GM12878 (cell line): ENCODE measurements at regions not wholly inside any gene's neighbourhood (a gene's known extent, or its start where the extent isn't known, plus 50 kb on each side); places are given as distances from the start of the nearest gene placed in this dataset.

Source experiments
- ATAC-seq: fragments of 200-7000 bp; cut with Tn5 transposase; 3 replicates; pipeline ENCODE4 v1.9.1; 2020; ENCODE audit warnings: mild to moderate bottlenecking, moderate library complexity
- BruUV-seq: library from RNA; stranded (reverse); fragments of 400-500 nt; replicated peaks from 2 replicates; lab custom pipeline; 2021; lab: Mats Ljungman, UMichigan
- CTCF ChIA-PET: fragments of 300-600 bp; sonication (Branson Sonifier 250); formaldehyde crosslinking; extraction: SDS; loops from one replicate; lab custom pipeline; 2021; ENCODE audit warnings: inconsistent platforms; lab: Yijun Ruan, JAX
- POLR2A ChIA-PET: fragments of 350-600 bp; formaldehyde crosslinking; extraction: SDS; loops from one replicate; lab custom pipeline; 2021; ENCODE audit warnings: inconsistent platforms; lab: Charles Lee
- RAD21 ChIA-PET: fragments of 300-600 bp; sonication (Branson Sonifier 250); formaldehyde crosslinking; loops from one replicate; lab custom pipeline; 2023; ENCODE audit warnings: antibody characterized with exemption; ENCODE audit not compliant: unreplicated experiment; lab: Charles Lee
- SMC1A ChIA-PET: fragments of 300-600 bp; sonication (Branson Sonifier 250); formaldehyde crosslinking; loops from one replicate; lab custom pipeline; 2023; ENCODE audit not compliant: unreplicated experiment, uncharacterized antibody; lab: Charles Lee
- DNase-seq: peaks from one replicate; pipeline ENCODE4 v3.0.0-alpha.2; 2011; ENCODE audit warnings: low read depth, low spot score
- FAIRE-seq: peaks from 3 replicates; lab custom pipeline; 2011; peaks lifted over from hg19 to GRCh38; lab: Jason Lieb, UNC
- H2AFZ ChIP-seq: 2 replicates; pipeline ENCODE4 v1.6.0; 2011; ENCODE audit warnings: low read depth, low read length, control low read depth; ENCODE audit not compliant: control insufficient read depth
- H3K27ac ChIP-seq: 2 replicates; pipeline ENCODE4 v1.5.1; 2011; ENCODE audit warnings: control low read depth; ENCODE audit not compliant: control insufficient read depth, insufficient read depth
- H3K27me3 ChIP-seq, 2 experiments: replicated peaks in 1 of 2; 2 replicates each; pipeline versions ENCODE4 v1.6.0 to v1.6.1; 2011; ENCODE audit warnings: low read length in 1 of 2; ENCODE audit not compliant: control insufficient read depth in 2 of 2, insufficient read depth in 2 of 2
- H3K36me3 ChIP-seq, 2 experiments: 2 replicates each; pipeline ENCODE4 v1.5.1; 2011; ENCODE audit warnings: low read length in 1 of 2; ENCODE audit not compliant: control insufficient read depth in 2 of 2, insufficient read depth in 2 of 2
- H3K4me1 ChIP-seq: 2 replicates; pipeline ENCODE4 v1.6.1; 2011; ENCODE audit warnings: mild to moderate bottlenecking, low read length, moderate library complexity, mixed read lengths; ENCODE audit not compliant: control insufficient read depth, insufficient read depth
- H3K4me2 ChIP-seq: 2 replicates; pipeline ENCODE4 v1.6.0; 2011; ENCODE audit warnings: control low read depth; ENCODE audit not compliant: control insufficient read depth, insufficient read depth
- H3K4me3 ChIP-seq: fragments of 200-600 bp; sonication (generic); 2 replicates; pipeline ENCODE4 v1.5.1; 2016
- H3K79me2 ChIP-seq: 2 replicates; pipeline ENCODE4 v1.6.0; 2011; ENCODE audit warnings: low read length; ENCODE audit not compliant: control insufficient read depth, insufficient read depth
- H3K9ac ChIP-seq: 2 replicates; pipeline ENCODE4 v1.8.0; 2011; ENCODE audit warnings: low read length, control low read depth, mixed read lengths; ENCODE audit not compliant: control insufficient read depth, insufficient read depth
- H3K9me3 ChIP-seq: replicated peaks from 3 replicates; pipeline ENCODE4 v1.5.1; 2011; ENCODE audit warnings: mild to moderate bottlenecking, low read length; ENCODE audit not compliant: control insufficient read depth, insufficient read depth
- H4K20me1 ChIP-seq: 2 replicates; pipeline ENCODE4 v1.6.0; 2011; ENCODE audit not compliant: control insufficient read depth, insufficient read depth
- CHD2 ChIP-seq: IDR thresholded peaks from 2 replicates; pipeline ENCODE4 v1.6.1; 2011; ENCODE audit warnings: low read depth, low read length, improper control_type of control experiment, borderline replicate concordance
- KAT2A ChIP-seq: conservative IDR thresholded peaks from 2 replicates; pipeline ENCODE4 v1.6.1; 2011; ENCODE audit warnings: low read depth, low read length; ENCODE audit not compliant: control insufficient read depth
- NBN ChIP-seq: fragments of 450-650 bp; IDR thresholded peaks from 2 replicates; pipeline ENCODE4 v1.6.1; 2016
- ZNF384 ChIP-seq: IDR thresholded peaks from 2 replicates; pipeline ENCODE4 v1.6.1; 2012; ENCODE audit warnings: low read depth, mild to moderate bottlenecking, low read length, improper control_type of control experiment, borderline replicate concordance
- in situ Hi-C: fragments of 300-500 bp; cut with MboI; formaldehyde crosslinking; loops from 9 replicates; pipeline ENCODE4 v1.14.3; 2018; ENCODE audit warnings: mixed read lengths
- intact Hi-C: fragments of 100-400 bp; cut with micrococcal nuclease; formaldehyde crosslinking; loops from one replicate; pipeline ENCODE4 v1.14.2; 2022; ENCODE audit not compliant: unreplicated experiment
- TF ChIP-seq, protein P1 (sequence below): fragments of 450-650 bp; IDR thresholded peaks from 2 replicates; pipeline ENCODE4 v1.6.1; 2017; ENCODE audit warnings: borderline replicate concordance
- TF ChIP-seq, protein P2 (sequence below): IDR thresholded peaks from 2 replicates; pipeline ENCODE4 v1.6.1; 2012; ENCODE audit warnings: mild to moderate bottlenecking, low read depth, low read length

DNA sequence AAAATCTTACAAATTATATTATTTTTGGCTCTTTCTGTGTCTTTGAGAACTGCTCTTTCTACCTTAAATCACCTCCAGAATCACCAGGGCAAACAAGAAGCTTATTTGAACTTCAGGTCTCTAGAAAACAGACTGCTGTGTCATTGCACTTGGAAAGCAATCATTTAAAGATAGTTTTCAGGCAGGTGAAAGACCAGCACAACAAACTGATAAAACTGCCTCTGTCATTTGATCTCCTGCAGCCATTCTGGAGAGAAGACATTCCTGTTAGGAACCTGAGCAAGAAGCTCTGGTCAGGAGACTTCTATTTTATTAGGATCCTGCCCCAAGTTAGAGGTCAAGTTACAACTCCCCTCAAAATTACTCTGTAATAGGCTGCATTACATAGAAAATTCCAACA lies 50.7 kb upstream of the AP4E1 start:
- H4K20me1 ChIP-seq = no peaks in the 10 kb centered on the region
- ChIA-PET POLR2A (no interaction called here), RAD21 (no interaction called here), CTCF (interaction anchor here (2.3 kb wide), 1 partner anchor 16 kb away, joined by 6 read pairs; no protein-coding TSS in a partner anchor), SMC1A (interaction anchor here (1.4 to 2.5 kb wide), 3 partner anchors 16 to 50 kb away, joined by 3 to 10 read pairs (median 3); no protein-coding TSS in a partner anchor)
- ATAC-seq (no peak), FAIRE-seq (no peak), DNase-seq (no peak)
- in situ Hi-C loops = no loop called here
- TF ChIP-seq, protein P1, sequence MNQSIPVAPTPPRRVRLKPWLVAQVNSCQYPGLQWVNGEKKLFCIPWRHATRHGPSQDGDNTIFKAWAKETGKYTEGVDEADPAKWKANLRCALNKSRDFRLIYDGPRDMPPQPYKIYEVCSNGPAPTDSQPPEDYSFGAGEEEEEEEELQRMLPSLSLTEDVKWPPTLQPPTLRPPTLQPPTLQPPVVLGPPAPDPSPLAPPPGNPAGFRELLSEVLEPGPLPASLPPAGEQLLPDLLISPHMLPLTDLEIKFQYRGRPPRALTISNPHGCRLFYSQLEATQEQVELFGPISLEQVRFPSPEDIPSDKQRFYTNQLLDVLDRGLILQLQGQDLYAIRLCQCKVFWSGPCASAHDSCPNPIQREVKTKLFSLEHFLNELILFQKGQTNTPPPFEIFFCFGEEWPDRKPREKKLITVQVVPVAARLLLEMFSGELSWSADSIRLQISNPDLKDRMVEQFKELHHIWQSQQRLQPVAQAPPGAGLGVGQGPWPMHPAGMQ = no peak
- TF ChIP-seq ZNF384 (no peak), KAT2A (no peak), NBN (no peak), CHD2 (no peak)
- TF ChIP-seq, protein P2, sequence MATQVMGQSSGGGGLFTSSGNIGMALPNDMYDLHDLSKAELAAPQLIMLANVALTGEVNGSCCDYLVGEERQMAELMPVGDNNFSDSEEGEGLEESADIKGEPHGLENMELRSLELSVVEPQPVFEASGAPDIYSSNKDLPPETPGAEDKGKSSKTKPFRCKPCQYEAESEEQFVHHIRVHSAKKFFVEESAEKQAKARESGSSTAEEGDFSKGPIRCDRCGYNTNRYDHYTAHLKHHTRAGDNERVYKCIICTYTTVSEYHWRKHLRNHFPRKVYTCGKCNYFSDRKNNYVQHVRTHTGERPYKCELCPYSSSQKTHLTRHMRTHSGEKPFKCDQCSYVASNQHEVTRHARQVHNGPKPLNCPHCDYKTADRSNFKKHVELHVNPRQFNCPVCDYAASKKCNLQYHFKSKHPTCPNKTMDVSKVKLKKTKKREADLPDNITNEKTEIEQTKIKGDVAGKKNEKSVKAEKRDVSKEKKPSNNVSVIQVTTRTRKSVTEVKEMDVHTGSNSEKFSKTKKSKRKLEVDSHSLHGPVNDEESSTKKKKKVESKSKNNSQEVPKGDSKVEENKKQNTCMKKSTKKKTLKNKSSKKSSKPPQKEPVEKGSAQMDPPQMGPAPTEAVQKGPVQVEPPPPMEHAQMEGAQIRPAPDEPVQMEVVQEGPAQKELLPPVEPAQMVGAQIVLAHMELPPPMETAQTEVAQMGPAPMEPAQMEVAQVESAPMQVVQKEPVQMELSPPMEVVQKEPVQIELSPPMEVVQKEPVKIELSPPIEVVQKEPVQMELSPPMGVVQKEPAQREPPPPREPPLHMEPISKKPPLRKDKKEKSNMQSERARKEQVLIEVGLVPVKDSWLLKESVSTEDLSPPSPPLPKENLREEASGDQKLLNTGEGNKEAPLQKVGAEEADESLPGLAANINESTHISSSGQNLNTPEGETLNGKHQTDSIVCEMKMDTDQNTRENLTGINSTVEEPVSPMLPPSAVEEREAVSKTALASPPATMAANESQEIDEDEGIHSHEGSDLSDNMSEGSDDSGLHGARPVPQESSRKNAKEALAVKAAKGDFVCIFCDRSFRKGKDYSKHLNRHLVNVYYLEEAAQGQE = no peak
- H3K4me2 ChIP-seq = no peak overlapping the region
- H3K36me3 ChIP-seq = no peaks in the 10 kb centered on the region
- no peak overlapping the region for H2AFZ ChIP-seq
- intact Hi-C loops = no loop called here
- no peaks in the 10 kb centered on the region for H3K79me2 ChIP-seq
- H3K4me3 ChIP-seq = no peak overlapping the region
- H3K4me1 ChIP-seq = peaks cover 17% of the 10 kb centered on the region
- H3K9me3 ChIP-seq = no peaks in the 10 kb centered on the region
- no peak overlapping the region for H3K9ac ChIP-seq
- H3K27me3 ChIP-seq = no peaks in the 10 kb centered on the region
- H3K27ac ChIP-seq = no peak overlapping the region
- no TSS peak for BruUV-seq
